NCI-H510A (cell line): ENCODE measurements at regions not wholly inside any gene's neighbourhood (a gene's known extent, or its start where the extent isn't known, plus 50 kb on each side); places are given as distances from the start of the nearest gene placed in this dataset.

Experiments
- DNase-seq: peaks from one replicate; lab custom pipeline; 2025; lab: John Stamatoyannopoulos, UW

DNA sequence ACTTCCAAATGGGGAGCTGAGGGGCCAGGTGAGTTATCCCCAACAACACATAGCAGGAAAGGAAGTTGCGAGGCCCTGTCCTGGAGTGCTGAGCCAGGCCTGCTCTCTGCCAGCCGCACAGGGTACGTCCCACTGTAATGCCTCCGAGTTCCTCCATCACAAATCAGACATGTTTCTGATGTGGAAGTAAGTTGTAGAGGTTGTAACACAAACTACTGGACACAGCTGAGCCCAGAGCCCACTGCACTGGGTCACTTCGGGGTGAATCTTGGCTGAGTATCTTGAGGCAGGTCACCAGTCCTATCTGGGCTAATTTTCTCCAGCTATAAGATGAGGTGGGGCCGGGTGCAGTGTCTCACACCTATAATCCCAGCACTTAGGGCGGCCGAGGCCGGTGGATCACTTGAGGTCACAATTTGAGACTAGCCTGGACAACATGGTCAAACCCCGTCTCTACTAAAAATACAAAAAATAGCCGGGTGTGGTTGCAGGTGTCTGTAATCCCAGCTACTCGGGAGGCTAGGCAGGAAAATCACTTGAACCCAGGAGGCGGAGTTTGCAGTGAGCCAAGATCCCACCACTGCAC lies 100.8 kb upstream of the CDH5 start:
- no peak for DNase-seq

GRCh38 chr16:66265048-66265415 lies 101.5 kb upstream of the CDH5 start:
- no peak for DNase-seq

DNA sequence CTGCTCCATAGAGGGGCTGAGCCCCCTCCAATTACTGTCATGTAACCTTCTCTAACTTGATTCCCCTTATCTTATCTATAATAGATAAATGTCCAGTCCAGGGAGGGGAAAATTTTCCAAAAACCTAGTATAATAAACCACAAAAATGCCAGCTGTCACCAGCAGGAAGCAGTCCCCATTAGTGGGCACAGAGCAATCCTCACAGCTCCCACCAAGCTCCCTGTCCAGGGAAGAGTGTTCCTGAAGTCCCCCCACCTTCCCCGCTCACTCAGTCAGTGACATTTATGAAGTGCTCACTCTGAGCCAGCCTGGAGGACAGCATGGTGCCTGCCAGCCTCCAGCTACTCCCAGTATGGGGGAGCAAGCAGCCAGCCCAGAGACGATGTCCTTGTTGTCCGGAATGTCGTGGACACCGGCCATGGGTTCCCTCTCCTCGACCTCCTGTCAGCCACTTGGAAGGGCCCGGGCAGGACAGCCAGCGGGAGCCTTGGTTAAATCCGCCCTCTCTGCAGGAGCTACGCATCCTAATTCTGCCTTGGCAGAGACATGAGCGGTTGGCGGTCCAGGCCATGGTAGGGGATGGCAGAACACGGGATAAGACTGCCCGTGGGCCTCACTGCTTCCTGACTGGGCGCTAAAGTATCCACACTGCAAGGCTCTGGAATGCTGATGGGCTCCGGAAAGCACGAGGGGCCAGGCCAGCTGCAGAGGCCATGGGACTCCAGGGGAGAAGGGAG lies 102.0 kb upstream of the CDH5 start:
- DNase-seq: no peak

DNA sequence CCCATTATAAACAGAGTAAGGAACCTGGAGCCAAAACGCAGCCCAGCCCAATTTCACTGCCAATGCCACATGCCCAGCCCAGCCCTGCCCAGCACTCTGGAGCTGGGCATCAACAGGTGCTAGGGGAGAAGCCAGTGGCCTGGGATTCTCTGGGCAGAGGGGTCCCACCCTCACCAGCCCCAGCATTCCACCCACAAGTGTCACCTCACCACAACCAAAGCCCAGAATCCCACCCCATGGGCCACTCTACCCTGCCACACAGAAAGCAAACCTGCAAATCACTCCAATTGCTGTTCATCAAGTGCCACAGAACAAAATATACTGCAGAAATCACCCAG lies 102.5 kb upstream of the CDH5 start:
- DNase-seq: no peak

DNA sequence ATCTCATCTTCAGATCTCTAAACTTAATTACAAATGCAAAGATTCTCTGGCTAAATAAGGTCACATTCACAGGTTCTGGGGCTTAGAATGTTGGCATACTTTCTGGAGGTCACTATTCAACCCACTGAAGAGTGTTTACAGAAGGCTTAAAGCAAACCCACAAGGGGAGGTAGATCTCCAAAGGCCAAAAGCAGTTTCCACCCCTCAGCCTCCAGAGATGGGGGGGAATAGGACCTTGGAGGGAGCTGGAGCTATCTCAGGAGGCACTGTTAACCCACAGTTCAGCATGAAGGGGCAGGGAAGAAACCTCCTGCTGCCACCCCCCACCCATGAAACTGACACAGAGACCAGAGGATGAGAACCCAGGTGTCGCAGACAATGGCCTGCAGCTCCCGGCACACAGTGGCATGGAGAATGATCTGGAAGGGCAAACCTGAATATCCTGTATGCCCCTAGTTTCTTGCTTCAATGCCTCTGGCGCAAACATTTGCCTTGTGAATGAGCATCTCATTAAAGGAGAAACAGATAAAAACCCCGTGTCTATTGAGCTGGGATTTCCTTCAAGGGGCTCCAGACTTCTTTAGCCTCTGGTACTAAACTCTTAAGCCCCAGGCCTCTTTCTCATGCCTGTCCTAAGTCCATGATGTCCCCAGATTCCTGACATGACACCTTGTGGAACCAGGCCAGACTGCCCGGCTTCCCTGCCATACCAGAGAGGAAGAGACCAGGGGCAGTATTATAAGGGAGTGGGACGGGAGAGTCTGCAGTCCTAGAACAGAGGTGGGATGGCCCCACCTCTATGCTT lies 103.1 kb upstream of the CDH5 start:
- DNase-seq: no peak

GRCh38 chr16:66262253-66263167 lies 104.0 kb upstream of the CDH5 start:
- no peak for DNase-seq

GRCh38 chr16:66261826-66262225 lies 104.7 kb upstream of the CDH5 start:
- no peak for DNase-seq

GRCh38 chr16:66260522-66261254 lies 105.8 kb upstream of the CDH5 start:
- no peak for DNase-seq

GRCh38 chr16:66258916-66259845 lies 107.3 kb upstream of the CDH5 start:
- no peak for DNase-seq

DNA sequence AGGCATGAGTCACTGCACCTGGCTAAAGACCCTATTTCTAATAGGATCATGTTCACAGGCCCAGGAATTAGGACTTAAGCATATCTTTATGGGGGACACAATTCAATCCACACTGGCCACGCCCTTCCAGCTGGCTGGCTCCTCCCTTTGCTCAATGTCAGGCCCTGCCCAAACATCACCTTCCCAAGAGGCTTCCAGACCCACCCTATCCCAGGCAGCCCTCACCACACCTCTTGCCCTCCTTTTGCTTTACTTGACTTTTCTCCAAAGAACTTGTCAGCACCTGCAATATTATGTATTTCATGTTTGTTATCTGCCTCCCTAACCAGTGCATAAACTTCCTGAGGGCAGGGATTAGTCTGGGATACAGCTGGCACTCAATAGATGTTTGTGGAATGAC lies 109.6 kb upstream of the CDH5 start:
- no peak for DNase-seq

GRCh38 chr16:66255647-66256046 lies 110.8 kb upstream of the CDH5 start:
- no peak for DNase-seq

GRCh38 chr16:66254751-66255150 lies 111.7 kb upstream of the CDH5 start:
- DNase-seq: no peak

DNA sequence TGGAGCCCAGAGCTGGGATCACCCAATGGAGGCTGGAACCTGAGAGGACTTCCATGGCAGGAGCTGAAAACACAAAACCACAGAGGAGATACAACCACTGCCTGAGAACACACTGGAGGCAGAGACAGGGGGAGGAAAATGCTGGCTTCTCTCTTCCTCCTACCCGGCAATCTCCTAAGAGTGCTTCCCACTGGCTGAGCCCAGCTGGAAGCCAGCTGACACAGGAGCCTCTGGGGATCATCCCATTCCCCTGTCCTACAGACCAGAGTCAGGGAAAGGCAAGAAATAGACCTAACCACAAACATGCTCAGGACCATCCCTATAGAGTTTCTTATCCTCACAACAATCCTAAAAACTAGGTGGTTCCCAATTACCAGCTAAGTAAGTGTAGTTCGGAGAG lies 112.4 kb upstream of the CDH5 start:
- no peak for DNase-seq

- DNase-seq: no peak
These were observed 114.9 kb upstream of the CDH5 start for GRCh38 chr16:66251476-66252160.

DNA sequence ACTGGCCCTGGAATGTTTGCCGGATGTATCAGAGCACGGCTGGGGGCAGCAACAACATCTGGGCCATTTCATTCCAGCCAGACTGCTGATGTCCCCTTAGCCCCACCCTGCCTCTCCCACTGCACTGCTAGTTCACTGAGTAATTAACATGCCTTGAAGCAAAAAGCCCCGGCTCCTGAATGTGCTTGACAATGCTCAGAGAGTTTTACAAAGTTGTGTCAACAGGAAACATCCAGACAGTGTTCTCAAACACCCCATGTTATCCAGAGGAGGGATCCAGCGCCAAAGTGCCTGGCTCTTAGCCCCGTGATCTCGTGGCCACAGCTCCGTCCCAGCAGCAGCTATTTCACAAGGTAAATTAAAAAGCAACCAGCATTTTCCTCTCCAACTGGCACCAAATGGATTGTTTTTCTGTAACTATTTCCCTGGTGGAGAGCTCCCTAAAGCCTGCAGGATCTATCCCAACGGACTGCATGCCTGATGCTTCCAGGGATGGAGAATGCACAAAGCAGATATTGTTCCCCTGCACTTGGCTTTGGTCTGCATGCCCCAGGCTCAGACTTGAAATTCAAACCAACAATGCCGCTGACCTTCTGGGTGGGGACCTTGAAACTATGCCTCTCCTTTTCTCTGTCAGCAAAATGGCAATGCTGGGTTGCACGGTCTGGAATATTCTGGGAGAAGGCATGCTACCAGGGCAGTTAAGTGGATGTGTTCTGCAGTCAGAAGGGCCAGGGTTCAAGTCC lies 115.6 kb upstream of the CDH5 start:
- DNase-seq: no peak

DNA sequence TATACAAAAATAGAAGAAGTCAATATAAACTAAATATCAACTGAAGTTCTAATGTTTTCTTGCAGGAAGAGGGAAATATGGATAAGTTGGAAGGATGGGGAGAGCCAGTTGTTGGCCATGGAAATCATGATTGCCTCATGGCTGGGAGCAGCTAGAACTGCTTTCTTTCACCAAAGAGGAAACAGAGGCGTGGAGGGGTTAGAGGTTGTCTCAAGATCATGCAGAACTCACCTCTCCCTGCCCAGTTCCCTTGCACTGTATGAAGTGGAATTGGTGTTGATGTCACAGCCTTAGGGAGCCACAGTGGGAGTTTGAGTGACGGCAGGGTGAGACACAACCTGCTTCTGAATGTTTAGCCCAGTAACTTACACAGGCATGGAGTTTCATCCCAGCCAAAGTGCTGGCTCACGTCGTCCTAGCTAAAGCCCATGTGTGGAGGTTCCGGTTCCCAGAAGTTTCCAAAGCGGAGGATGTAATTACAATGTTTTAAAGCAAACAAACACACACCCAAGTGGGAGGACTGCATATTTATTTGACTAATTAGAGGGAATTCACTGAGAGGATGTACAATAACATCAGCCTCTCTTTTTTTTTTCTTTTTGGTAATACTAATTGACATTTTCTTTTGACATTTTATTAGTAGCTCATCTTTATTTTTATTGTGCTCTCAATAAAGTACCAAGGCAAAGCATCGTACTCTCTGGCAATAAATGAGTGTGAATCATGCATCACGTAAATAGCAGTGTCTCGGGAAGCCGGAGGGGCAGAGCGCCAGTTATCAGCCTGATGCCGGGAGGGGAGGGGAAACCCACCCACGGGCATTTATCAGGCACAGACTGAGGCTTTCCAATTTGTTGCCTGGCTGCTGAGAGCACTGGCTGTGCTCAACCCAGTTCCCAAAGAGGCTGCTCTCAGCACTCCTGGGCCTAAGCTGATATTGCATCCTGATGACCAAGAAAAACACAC lies 118.7 kb upstream of the CDH5 start:
- DNase-seq: no peak

DNA sequence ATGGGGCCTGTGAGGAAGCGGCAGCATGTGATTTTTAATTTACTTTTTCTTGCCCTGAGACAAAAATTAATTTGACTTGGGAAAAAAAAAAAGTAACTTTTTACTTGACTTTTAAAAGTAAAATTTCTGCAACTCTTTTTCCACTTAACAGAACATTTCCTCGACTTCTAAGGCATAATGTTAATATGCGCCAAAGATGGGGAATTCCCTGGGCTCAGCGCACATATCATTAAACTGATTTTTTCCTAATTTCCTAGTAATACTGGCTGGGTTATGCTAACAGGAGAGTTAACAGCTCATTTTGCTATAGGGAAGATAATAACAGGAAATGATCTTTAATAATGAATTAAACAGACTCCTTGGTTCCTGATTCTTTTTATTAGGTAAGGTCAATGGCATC lies 120.6 kb upstream of the CDH5 start:
- no peak for DNase-seq

DNA sequence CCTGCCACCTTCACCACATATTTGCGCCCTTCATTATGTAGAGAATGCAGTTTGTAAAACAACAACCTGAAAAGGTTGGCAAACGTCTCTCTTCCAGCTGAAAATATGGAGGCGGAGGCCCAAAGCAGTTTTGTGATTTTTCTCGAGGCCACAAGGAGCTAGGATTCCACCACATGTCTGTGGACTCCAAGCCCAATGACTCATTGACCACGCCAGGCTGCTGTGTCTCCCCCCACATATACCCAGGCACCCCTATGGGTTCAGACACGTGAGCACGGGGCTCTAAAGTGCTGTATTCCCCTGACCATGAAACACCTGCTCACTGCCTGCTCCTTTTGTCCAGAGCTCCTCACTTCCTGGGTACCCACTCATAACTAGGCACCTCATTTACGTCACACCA lies 121.4 kb upstream of the CDH5 start:
- no peak for DNase-seq
